IPS-18a (cell line): ENCODE measurements at regions not wholly inside any gene's neighbourhood (a gene's known extent, or its start where the extent isn't known, plus 50 kb on each side); places are given as distances from the start of the nearest gene placed in this dataset.

Experiments
- H3K27ac ChIP-seq: one replicate; pipeline ENCODE4 v1.5.1; 2013; ENCODE audit warnings: low read length
- H3K27me3 ChIP-seq: one replicate; pipeline ENCODE4 v1.6.1; 2013; ENCODE audit warnings: mild to moderate bottlenecking, low read length; ENCODE audit not compliant: control insufficient read depth, insufficient read depth
- H3K36me3 ChIP-seq: one replicate; pipeline ENCODE4 v1.6.1; 2013; ENCODE audit warnings: low read depth, low read length; ENCODE audit not compliant: control insufficient read depth
- H3K4me1 ChIP-seq: one replicate; pipeline ENCODE4 v1.6.1; 2013; ENCODE audit warnings: low read depth, low read length; ENCODE audit not compliant: control insufficient read depth
- H3K4me3 ChIP-seq: one replicate; pipeline ENCODE4 v1.5.1; 2013; ENCODE audit warnings: low read length
- H3K9ac ChIP-seq: one replicate; pipeline ENCODE4 v1.6.1; 2013; ENCODE audit warnings: mild to moderate bottlenecking, low read length, moderate library complexity
- H3K9me3 ChIP-seq: one replicate; pipeline ENCODE4 v1.6.1; 2013; ENCODE audit warnings: low read depth, low read length; ENCODE audit not compliant: control insufficient read depth

DNA sequence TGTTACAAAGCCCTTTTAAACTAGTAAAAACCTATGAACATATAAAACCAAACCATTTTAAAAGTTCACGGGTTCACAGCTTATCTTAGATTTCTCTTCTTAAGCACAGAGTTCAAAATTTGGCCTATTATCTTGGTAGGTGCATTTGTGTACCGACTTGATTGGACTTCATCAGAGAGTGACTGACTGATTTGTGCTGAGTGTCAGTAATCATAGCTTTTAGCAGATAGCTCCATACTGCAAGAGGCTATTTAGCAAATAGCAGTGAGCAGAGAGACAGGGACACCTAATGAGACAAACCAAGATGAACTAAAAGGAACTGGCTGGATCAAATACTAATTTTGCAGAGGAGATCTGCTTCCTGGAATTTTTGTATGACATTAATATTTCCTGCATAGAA lies 274.5 kb downstream of the PRR16 start:
- Histone ChIP-seq H3K9ac (no peak overlapping the region), H3K27ac (no peak overlapping the region), H3K4me1 (peaks cover 10% of the 10 kb centered on the region), H3K36me3 (no peaks in the 10 kb centered on the region), H3K9me3 (no peaks in the 10 kb centered on the region), H3K4me3 (no peak overlapping the region), H3K27me3 (no peaks in the 10 kb centered on the region)

DNA sequence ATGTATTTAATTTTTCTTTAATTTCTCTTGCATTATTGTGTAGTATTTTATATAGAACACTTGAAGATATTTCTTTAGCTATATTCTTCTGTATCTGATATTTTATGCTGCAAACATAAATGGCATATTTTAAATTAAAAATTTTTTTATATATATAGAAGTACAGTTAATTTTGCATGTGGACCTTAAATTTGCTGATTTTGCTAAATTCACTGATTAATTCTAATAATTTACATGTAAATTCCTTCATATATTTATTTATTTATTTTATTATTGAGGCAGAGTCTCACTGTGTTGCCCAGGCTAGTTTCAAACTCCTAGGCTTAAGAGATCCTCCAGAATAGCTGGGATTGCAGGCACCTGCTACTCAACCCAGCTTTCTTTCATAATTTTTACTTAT lies 276.9 kb downstream of the PRR16 start:
- Histone ChIP-seq H3K27me3 (no peaks in the 10 kb centered on the region), H3K36me3 (no peaks in the 10 kb centered on the region), H3K4me1 (no peaks in the 10 kb centered on the region), H3K9ac (no peak overlapping the region), H3K4me3 (no peak overlapping the region), H3K27ac (no peak overlapping the region), H3K9me3 (no peaks in the 10 kb centered on the region)

DNA sequence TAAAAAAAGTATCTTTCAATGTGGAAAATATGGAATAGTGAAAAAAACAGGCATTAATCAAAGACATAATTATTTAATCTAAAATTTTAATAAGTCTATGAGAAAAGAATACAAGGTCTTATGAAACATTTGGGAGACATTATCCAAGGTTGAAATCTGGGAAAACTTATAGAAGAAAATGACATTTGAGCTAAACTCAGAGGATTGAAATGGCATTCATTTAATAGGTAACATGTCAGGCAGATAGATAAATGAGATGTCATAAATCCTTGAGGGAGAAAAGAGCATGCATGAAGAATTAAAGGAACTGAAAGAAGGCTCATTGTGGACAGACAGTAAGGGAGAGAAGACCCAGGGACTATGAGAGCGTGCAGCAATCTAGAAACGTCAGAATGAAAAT lies 284.4 kb downstream of the PRR16 start:
- Histone ChIP-seq H3K27ac (no peak overlapping the region), H3K9me3 (no peaks in the 10 kb centered on the region), H3K36me3 (no peaks in the 10 kb centered on the region), H3K4me1 (no peaks in the 10 kb centered on the region), H3K9ac (no peak overlapping the region), H3K4me3 (no peak overlapping the region), H3K27me3 (no peaks in the 10 kb centered on the region)

DNA sequence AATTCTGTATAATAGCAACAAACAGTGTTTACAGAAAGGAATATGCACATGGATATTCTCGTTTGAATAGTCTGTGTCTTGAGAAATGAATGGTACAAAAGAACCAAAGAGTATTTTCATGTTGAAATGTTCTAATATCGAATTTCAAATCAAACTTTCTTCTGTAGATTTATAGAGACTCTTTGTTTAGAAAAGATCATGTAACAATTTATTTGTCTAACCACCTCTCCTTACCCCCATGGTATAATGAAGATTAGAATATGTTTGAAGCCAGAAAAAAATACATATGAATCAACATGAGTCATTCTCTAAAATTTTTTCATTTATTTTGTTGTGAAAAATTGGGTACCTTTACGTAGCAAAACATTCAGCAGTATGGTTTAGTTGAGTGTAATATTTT lies 285.6 kb downstream of the PRR16 start:
- no peak overlapping the region for H3K4me3 ChIP-seq
- H3K27me3 ChIP-seq = no peaks in the 10 kb centered on the region
- H3K9me3 ChIP-seq = no peaks in the 10 kb centered on the region
- no peaks in the 10 kb centered on the region for H3K4me1 ChIP-seq
- H3K36me3 ChIP-seq = no peaks in the 10 kb centered on the region
- H3K9ac ChIP-seq = no peak overlapping the region
- no peak overlapping the region for H3K27ac ChIP-seq

DNA sequence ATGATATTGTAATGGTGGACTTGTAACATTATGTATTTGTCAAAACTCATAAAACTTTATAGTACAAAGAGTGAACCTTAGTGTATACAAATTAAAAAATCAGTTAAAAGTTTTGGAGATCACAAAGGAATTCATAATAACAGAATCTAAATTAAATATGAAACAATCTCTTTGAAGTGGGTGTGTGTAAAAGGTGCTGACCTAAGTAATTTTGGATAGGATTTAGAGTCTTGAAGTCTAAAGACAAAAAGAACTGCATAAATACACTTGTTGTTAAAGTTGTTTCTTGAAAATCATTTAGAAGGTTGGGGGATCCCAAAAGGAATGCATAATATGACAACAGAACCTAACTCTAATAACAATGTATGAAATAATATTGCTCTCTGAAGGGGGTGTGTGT lies 295.5 kb downstream of the PRR16 start:
- peaks cover 20% of the 10 kb centered on the region for H3K4me1 ChIP-seq
- no peak overlapping the region for H3K4me3 ChIP-seq
- peaks cover 3% of the 10 kb centered on the region for H3K9me3 ChIP-seq
- H3K27me3 ChIP-seq = no peaks in the 10 kb centered on the region
- H3K9ac ChIP-seq = no peak overlapping the region
- H3K27ac ChIP-seq = no peak overlapping the region
- H3K36me3 ChIP-seq = no peaks in the 10 kb centered on the region

DNA sequence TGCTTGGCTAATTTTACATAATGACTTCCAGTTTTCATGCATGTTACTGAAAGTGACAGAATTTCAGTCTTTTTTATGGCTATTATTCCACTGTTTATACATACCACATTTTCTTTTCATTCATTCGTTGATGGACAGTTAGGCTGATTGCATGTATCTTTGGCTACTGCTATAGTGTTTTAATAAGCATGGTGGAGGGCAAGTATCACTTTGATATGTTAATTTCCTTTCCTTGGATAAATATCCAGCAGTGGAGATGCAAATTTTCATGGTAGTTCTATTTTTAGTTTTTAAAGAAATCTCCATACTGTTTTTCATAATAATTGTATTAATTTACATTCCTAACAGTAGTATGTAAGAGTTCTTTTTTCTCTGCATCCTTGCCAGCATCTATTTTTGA lies 297.9 kb downstream of the PRR16 start:
- H3K4me1 ChIP-seq = peaks cover 23% of the 10 kb centered on the region
- H3K27ac ChIP-seq = no peak overlapping the region
- no peaks in the 10 kb centered on the region for H3K27me3 ChIP-seq
- H3K36me3 ChIP-seq = no peaks in the 10 kb centered on the region
- H3K9ac ChIP-seq = no peak overlapping the region
- no peaks in the 10 kb centered on the region for H3K9me3 ChIP-seq
- no peak overlapping the region for H3K4me3 ChIP-seq

DNA sequence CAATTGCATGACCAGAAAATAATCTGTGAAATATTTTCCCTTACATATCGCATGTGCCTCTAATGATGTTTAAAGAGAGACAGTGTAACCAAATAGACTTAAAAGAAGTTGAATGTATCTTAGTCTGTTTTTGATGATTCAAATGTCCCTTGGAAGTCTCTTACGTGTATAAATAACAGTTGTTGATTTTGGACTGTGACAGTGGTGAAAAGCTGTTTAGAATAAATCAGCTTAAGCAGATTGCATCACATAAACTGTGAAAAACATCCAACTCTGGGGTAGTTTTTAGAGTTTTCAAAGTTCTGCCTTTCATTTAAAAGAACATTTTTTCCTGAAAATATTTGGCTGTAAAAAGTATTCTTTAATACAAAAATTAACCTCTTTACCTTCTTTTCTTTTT lies 301.1 kb downstream of the PRR16 start:
- H3K9ac ChIP-seq = no peak overlapping the region
- H3K9me3 ChIP-seq = no peaks in the 10 kb centered on the region
- H3K27ac ChIP-seq = no peak overlapping the region
- H3K27me3 ChIP-seq = no peaks in the 10 kb centered on the region
- no peak overlapping the region for H3K4me3 ChIP-seq
- peaks cover 23% of the 10 kb centered on the region for H3K4me1 ChIP-seq
- no peaks in the 10 kb centered on the region for H3K36me3 ChIP-seq

DNA sequence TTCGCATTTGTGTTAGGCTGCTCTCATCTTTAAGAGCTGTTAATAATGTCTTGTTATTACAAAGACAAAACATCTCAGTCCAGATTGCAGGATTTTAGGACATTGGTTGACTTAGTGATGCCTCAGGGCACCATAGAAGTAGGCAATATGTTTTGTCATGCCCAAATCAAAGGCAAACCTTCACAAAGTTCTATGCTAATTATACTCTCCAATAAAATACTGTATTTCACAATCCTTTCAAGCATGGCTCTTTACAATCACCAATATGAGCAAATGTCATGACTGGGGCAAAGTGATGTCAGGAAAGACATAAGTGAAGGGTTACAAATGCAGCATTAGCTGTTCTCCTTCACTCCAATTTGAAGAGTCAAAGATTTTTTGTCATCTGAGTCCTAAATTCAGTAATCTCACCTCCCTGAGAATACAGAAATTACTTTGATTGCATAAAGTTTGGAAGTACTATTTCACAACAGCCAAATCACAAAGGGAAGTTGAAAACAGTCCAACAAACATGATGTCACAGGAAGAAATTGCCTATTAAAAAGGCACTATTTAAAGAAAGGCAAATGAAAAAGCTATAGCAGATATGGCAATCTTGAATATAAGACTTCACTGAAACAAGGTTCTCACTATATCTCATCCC lies 303.2 kb downstream of the PRR16 start:
- peaks cover 9% of the 10 kb centered on the region for H3K4me1 ChIP-seq
- no peak overlapping the region for H3K9ac ChIP-seq
- no peaks in the 10 kb centered on the region for H3K27me3 ChIP-seq
- no peak overlapping the region for H3K27ac ChIP-seq
- H3K4me3 ChIP-seq = no peak overlapping the region
- no peaks in the 10 kb centered on the region for H3K9me3 ChIP-seq
- H3K36me3 ChIP-seq = no peaks in the 10 kb centered on the region

DNA sequence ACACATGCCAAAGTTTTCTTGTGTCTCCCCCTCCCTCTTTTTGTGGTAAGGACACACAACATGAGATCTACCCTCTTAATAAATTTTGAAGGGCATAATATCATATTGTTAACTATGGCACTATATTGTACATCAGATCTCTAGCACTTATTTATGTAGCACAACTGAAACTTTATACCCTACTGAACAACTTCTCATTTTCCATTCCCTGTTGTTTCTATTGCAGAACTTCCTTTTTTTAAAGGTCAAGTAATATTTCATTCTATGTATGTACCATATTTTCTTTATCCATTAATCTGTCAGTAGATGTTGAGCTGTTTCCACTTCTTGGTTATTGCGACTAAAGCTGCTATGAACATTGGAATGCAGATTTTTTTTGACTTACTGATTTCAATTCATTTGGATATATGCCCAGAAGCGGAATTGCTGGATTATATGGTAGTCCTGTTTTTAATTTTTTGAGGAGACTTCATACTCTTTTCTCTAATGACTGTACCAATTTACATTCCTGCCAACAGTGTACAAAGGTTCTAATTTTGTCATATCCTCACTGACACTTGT lies 305.3 kb downstream of the PRR16 start:
- Histone ChIP-seq H3K4me3 (no peak overlapping the region), H3K27me3 (no peaks in the 10 kb centered on the region), H3K9ac (no peak overlapping the region), H3K27ac (no peak overlapping the region), H3K9me3 (no peaks in the 10 kb centered on the region), H3K4me1 (peaks cover 3% of the 10 kb centered on the region), H3K36me3 (no peaks in the 10 kb centered on the region)

DNA sequence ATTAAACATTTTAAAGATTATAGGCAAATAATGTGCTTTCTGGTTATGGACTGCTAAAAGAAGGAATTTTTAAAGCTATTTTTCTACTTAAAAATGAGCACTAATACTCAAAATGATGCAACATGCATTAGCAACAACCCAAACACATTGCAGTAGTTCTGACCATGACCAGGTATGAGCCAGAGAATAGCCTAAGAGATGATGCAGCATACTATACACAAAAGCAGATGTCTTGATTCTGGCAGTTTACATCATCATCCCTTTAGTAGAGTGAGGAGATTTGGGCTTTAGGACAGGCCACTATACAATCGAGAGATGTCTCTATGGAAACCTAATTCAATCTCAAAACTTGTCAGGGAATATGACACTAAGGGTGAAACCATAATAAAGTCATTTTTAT lies 307.1 kb downstream of the PRR16 start:
- Histone ChIP-seq H3K27ac (no peak overlapping the region), H3K4me1 (no peaks in the 10 kb centered on the region), H3K9me3 (no peaks in the 10 kb centered on the region), H3K27me3 (no peaks in the 10 kb centered on the region), H3K9ac (no peak overlapping the region), H3K4me3 (no peak overlapping the region), H3K36me3 (no peaks in the 10 kb centered on the region)

DNA sequence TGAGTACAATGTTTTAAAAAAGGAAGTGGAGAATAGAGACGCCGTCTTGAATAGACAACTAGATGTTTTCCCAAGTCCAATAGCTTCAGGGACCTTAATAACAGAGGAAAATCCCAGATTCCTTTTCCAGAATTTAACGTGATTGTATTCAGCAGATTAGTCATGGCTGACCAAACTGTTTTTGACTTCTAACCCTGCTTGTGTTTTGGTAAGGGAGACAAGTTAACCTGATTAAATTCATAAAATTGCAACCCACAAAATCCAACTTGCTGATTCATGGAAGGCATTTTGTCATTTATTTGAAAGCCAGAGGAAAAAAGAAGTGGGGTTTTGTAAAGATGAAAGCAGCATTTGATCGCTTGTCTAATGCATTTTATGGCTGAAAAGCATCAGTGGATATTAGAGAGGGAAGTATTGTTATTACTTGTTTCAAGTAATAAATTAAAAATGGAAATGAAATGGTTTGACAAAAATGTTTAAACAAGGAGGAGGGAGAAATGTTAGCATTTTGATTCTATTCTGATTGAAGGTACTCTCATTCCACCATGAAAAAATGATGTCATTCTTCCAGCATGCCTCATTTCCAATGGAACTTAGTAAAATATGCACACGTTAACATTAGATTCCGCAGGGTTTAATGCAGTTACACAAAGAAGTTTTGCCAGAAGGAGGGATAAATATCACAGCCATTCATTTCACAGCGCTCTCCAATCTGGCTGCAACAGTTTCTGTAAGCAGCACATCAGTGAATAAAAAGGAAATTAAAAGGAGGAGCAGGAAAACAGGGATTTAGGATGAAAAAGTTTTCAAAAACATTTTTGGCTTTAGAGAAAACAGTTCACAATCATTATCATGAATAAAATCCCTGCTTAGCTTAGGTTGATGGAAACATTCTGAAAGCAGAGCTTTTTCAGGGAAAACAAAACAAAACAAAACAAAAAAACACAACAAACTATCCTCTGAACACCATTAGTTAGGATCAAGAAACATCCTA lies 314.7 kb downstream of the PRR16 start:
- Histone ChIP-seq H3K27me3 (no peaks in the 10 kb centered on the region), H3K4me1 (no peaks in the 10 kb centered on the region), H3K4me3 (no peak overlapping the region), H3K9me3 (no peaks in the 10 kb centered on the region), H3K27ac (no peak overlapping the region), H3K9ac (no peak overlapping the region), H3K36me3 (no peaks in the 10 kb centered on the region)
